NOMO-1 (cell line): ENCODE measurements at regions not wholly inside any gene's neighbourhood (a gene's known extent, or its start where the extent isn't known, plus 50 kb on each side); places are given as distances from the start of the nearest gene placed in this dataset.

Experiments used
- DNase-seq, 2 experiments: peaks; one replicate each; lab custom pipeline; 2025; ENCODE audit not compliant: unreplicated experiment in 2 of 2; lab: John Stamatoyannopoulos, UW

DNA sequence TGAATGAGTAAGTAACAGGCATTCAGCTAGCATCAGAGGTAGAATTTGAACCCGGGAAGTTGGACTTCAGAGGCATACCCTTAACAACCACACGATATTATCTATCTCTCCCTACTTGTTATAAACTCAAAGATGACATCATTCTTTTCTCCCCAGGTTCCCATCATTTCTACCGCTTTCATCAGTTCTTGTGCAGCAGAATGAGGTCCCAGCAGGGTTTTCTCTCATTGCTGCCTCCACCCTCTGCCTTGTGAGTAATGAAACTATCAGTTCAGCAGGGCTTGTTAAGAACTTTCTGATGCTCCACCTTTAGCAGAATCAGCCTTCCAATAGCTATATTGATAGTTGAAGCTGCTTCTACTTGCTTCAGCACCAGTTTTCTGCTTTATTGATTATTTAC lies 487.5 kb upstream of the KCNMB2 start:
- DNase-seq = no peak

DNA sequence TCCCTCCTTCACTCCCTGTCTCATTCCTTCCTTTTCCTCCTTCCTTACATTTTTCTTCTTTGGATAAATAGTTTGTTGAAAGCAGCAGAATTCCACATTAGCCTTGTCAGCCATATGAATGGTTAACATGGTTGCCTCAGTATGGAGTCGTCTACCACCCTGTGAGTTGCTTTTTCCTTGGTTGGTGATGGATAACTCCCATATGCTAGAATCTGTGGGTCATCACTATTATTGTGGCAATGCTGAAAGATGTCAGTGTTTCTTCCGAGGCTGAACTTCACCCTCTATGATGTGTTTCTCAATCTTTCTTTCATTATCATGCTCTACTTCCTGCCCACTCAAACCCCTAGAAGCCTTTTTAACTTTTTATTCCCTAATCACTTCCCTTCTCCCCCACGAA lies 481.8 kb upstream of the KCNMB2 start:
- peak; percentile 44 to 49 for DNase-seq

DNA sequence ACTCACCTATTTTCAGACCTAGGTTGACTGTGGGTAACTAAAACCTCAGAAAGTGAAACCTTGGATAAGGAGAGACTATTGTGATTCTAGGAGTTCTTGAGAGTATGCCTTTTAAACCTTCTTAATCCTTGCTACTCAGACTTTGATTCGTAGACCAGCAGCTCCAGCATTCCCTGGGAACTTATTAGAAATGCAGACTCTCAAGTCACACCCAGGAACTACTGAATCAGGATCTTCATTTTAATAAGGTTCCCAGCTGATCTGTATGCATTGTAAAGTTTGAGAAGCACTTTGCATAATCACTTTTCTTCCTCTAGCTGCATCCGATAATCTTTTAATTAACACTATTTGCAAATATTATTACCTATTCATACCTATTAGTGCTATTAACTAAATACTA lies 480.3 kb upstream of the KCNMB2 start:
- no peak for DNase-seq

DNA sequence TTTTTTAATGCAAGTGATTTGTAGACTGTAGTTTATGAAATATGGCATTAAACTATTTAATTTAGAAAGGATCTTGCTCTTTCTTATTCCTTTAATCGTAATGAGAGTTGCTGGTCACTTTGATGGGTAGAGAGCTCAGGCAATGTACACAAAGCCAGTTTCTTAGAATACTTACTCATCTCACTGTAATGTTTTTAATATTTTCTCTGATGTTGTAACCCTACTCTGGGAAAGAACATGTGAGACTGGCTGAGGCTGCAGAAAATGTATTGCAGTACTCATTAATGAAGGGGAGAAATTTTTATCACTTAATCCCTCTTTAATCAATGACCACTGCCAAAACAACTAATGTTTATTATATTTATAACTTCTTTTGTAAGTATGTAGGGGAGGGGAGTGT lies 479.4 kb upstream of the KCNMB2 start:
- no peak for DNase-seq

DNA sequence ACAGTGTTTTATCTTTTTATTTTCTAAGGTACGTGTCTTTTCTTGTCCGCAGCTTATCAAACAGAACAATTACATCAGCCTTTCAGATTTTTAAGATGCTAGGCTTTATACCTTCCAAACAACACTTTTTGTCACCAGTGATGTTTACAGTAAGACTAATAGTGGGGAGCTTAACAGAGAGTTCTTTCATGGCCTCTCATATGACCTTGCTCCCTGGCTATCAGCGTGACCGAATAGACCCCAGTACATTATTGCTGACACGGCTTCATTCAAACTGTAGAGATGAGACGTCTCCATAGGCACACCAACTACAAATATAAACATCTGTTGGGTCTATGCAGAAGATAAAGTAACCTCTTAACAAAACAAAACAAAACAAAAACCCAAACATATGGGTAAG lies 477.6 kb upstream of the KCNMB2 start:
- no peak for DNase-seq

DNA sequence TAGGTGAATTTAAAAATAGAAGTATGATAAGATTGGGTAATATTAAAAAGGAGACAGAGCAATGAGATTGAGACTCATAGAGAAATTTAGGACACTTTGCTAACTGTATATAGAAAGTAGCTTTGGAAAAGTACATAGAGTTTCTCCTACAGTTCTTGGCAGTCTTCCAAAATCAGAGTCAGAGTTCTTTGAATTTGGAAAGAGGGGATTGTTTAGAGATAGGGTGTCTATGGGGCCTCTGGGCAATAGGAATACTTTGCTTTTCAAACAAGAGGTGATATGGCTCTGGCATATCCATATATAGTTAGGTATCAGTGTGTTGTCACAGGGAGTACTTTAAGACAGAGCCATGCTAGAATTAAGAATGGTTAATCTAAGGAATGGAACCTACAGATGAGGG lies 477.1 kb upstream of the KCNMB2 start:
- DNase-seq = no peak

- DNase-seq = no peak
These were observed 476.4 kb upstream of the KCNMB2 start for GRCh38 chr3:178059836-178060235.

DNA sequence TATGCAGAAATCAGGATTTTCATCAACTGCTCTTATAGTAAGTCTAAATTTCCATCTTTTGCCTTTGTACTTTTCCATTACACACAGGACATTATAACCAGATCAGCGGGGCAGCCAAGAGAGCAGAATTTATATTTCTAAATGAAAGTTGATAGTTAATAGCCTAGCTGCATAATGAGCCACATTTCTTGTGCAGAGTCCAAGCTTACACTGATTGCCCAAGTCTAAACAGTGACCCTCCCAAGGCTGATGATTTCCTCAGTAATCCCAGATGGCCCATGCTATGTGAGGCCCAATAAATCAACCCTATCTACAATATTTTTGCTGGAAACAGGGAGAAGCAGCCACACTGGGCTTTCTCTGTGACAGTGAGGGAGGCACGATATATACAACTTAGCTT lies 475.8 kb upstream of the KCNMB2 start:
- DNase-seq = no peak

DNA sequence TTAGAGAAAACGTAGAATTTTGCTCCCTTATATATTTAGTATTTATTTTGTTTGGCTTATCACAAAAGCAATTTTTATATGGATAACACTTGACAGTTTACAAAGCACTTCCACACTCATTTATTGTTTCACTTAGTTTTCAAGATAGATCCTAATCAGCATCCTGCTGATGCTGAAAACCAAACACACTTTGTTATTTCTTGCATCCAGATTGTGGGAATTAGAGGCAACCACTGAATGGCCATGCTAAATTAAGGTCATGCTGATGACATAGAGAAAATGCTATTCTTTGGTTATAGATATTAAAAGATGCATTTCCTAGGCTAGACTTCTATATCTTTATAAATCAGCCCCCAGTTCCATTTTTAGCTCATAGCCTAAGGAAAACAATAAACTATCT lies 474.1 kb upstream of the KCNMB2 start:
- DNase-seq = no peak

GRCh38 chr3:178063461-178063860 lies 472.8 kb upstream of the KCNMB2 start:
- DNase-seq = peak; percentile 21 to 63

DNA sequence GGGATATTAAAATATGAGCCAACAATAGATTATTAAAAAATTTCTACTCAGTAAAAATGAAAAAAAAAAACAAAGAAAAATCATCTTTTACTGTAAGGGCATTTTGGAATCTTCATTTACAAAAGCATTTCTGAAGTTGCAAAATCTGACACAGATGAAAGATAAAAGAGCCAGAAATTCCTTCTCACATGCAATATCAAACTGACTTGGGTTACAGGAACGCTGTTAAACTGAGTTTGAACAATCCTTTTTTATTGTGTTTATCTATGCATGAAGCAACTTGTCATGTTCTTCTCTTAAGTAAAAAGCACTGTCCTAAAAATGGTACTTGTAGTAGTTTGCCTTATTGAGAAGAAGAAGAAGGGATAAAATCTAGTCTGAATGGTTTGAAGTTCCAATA lies 468.5 kb upstream of the KCNMB2 start:
- no peak for DNase-seq

DNA sequence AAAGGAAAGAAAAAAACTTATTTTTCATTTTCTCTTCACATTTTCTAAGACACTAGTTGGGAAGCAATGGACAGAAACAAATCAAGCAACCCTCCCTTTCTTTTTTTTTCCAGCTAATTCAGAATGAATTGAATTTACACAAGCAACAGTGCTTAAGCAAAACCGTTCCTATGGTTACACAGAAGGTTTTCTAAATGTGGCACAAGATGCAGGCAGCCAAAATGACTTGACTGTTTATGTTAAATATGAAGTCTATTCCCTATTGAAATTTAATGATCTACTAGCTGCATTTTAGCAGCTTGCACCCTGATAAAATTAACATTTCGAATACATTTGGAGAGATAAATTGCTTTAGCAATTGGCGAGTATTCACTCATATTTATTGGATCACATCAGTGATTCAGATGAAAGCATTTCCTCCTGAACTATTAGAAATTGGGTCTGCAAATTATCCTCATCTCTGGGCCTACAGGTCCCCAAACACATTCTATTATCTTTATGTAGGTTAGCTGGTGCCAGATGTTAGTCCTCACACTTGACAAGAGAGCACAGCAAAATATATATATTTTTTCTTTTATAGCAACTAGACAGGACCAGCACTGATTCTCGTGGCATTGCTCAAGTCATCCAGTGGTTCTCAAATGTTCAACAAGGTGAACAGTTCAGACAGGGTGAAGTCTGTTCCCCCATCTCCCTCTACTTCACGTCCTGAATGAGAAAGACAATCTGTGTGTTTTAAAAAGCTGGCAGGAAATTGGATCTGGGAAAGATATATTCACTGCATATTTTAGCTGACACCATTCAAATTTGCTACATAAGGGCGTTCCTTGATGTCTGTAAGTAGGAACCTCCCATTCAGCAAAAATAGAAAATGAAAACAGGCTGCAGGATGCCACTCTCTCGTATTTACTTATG lies 463.6 kb upstream of the KCNMB2 start:
- no peak for DNase-seq

DNA sequence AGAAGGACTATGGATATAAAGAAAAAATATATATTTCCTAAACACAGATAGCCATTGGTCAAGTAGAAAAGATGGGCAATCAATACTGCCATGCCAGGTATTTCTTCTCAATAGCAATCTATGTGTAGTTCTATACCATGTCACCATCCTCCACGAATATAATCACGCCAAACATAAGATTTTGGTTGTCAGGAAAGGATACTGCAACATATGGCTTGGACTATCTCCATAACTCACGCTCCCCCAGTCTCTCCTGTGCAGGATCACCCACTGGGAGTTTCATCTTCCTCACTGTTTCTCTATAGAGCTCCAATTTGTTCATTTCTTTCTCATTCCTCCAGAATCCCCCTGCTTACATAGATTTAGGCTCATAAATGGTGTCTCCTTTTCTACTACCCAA lies 462.9 kb upstream of the KCNMB2 start:
- no peak for DNase-seq

DNA sequence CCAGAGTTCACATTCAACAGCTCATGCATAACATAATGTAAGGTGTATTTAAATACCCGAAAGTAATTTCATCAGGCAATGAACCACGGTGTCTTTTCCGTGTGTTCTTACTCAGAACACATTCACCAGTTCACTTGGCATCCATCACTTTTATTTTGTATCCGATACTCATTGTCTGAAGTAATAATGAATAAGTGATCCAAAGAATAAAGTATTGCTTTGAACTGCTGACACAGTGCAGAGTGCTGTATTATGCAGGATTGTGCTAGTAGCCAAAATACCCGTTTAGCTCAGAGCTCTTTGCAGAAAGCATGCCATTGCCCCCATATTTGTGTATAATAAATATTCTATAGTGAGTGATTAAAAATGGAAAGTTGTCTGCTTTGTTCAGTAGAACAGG lies 460.9 kb upstream of the KCNMB2 start:
- no peak for DNase-seq

DNA sequence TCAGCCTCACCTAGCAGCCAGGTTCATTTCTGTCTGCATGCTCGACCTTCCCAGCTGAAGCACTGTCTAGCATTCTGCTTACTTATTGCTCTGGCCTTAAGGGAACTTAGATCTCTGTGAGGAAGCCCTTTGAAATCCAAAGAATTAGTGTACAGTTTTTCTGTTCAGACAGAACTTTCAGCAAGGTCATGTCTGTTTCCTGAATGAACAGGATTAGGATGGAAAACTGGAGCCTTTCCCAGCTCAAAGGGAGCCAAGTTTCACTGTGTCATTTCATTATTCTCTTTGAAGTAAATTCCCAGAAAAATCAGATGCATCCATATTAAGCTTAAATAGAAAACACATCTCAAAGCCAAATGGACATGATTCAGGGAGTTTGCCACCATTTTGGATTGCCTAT lies 457.3 kb upstream of the KCNMB2 start:
- no peak for DNase-seq

- no peak for DNase-seq
These were observed 456.3 kb upstream of the KCNMB2 start for GRCh38 chr3:178079966-178080365.

DNA sequence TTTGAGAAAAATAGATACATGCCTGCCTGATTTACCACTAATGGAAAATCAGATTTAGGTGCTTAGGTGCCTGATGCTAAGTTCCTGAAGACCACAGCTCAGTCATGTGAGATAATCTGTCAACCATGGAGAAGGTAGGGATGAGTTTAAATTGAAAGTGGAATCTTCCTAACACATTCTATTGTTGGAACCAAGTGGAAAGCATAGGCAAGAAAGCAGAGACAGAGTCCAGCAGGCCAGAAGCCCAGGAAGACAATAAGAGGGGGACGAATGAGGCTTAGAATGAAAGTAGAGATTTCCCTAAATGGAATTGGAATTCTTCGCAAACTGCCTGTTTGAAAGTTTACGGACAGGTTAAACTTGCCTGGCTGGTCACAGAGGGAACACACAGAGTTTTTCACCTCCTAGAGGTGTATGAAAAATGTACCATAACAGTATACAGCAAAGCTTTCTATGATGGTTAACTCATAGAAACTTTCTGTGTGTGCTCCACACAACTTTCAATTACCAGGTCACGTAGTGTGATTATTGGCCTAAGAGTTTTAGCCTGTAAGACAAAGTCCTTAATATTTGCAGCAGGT lies 453.8 kb upstream of the KCNMB2 start:
- no peak for DNase-seq

GRCh38 chr3:178083906-178084866 lies 452.1 kb upstream of the KCNMB2 start:
- DNase-seq = no peak

GRCh38 chr3:178084938-178085816 lies 451.1 kb upstream of the KCNMB2 start:
- DNase-seq = no peak

- no peak for DNase-seq
These were observed 450.5 kb upstream of the KCNMB2 start for GRCh38 chr3:178085817-178086123.
